Endothelial cell of umbilical vein (primary cell): ENCODE measurements at regions not wholly inside any gene's neighbourhood (a gene's known extent, or its start where the extent isn't known, plus 50 kb on each side); places are given as distances from the start of the nearest gene placed in this dataset.

ENCODE experiments used
- CTCF ChIP-seq, 2 donors: IDR thresholded peaks; 1 replicate in 1 of 2; 2 replicates in 1 of 2; pipeline ENCODE4 v1.5.1; 2011; ENCODE audit warnings: low read length in 2 of 2, mild to moderate bottlenecking in 2 of 2, moderate library complexity in 2 of 2, control low read depth in 1 of 2, inconsistent platforms in 1 of 2, low read depth in 1 of 2; ENCODE audit not compliant: insufficient read depth in 1 of 2; ENCODE audit errors: extremely low read depth in 1 of 2
- MAX ChIP-seq: IDR thresholded peaks from 2 replicates; pipeline ENCODE4 v1.6.1; 2011; ENCODE audit not compliant: insufficient read depth, insufficient read length

GRCh38 chr5:81825237-81825636 lies 74.3 kb upstream of the SSBP2 start:
- TF ChIP-seq CTCF (IDR thresholded peaks at IDR 0.05; ENCODE audit: extremely low read depth in 1 of 2, insufficient read depth in 1 of 2, low read depth in 1 of 2, low read length in 2 of 2) (no peak), MAX (no peak)
